ENCODE measurements at regions not wholly inside any gene's neighbourhood (a gene's known extent, or its start where the extent isn't known, plus 50 kb on each side); places are given as distances from the start of the nearest gene placed in this dataset.

DNA sequence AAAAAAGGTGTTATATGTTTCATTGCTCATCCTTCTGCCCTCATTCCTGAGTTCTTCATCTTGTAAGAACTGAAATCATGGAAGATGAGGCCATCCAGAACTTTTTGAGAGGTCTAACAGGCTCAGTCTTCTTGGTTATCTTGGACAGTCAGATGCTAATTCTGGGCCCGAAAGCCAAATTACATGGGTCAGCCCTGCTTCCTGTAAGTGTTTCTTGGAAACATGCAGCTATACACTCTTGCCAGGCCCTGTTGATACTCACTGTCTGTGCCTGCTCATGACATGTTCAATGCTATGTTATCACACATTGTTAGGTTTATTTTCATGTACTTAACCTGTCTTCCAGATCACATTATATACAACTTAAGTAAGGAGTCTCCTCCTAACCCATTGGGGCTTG, 542.5 kb downstream of the NUF2 start:
- intact Hi-C loops (cut with micrococcal nuclease; ENCODE audit: unreplicated experiment) = no loop called here
- TF ChIP-seq, protein P1, sequence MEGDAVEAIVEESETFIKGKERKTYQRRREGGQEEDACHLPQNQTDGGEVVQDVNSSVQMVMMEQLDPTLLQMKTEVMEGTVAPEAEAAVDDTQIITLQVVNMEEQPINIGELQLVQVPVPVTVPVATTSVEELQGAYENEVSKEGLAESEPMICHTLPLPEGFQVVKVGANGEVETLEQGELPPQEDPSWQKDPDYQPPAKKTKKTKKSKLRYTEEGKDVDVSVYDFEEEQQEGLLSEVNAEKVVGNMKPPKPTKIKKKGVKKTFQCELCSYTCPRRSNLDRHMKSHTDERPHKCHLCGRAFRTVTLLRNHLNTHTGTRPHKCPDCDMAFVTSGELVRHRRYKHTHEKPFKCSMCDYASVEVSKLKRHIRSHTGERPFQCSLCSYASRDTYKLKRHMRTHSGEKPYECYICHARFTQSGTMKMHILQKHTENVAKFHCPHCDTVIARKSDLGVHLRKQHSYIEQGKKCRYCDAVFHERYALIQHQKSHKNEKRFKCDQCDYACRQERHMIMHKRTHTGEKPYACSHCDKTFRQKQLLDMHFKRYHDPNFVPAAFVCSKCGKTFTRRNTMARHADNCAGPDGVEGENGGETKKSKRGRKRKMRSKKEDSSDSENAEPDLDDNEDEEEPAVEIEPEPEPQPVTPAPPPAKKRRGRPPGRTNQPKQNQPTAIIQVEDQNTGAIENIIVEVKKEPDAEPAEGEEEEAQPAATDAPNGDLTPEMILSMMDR (IDR thresholded peaks at IDR 0.05; ENCODE audit: insufficient read depth in 1 of 2, low read depth in 1 of 2, low read length in 1 of 2, severe bottlenecking in 1 of 2, unreplicated experiment in 1 of 2) = no peak
- POLR2A ChIA-PET = no interaction called here
- no peak overlapping the region for H3K27ac Mint-ChIP-seq (ENCODE audit: unreplicated experiment)
- H3K4me1 ChIP-seq = no peaks in the 10 kb centered on the region
- CTCF ChIA-PET = no interaction called here
- H3K36me3 ChIP-seq (ENCODE audit: control insufficient read depth, insufficient read depth, low read length) = no peaks in the 10 kb centered on the region
- H3K9me3 ChIP-seq = no peaks in the 10 kb centered on the region
- no TSS peak for BruUV-seq (replicated peaks)
- no peak for DNase-seq
- peaks cover 12% of the 10 kb centered on the region for H3K27me3 Mint-ChIP-seq (ENCODE audit: insufficient read depth, unreplicated experiment)
- no peaks in the 10 kb centered on the region for H3K27me3 ChIP-seq (replicated peaks; ENCODE audit: control insufficient read depth, insufficient read depth, low read length)
- no peak overlapping the region for H3K4me3 Mint-ChIP-seq (ENCODE audit: unreplicated experiment)
- no peaks in the 10 kb centered on the region for H3K36me3 Mint-ChIP-seq (ENCODE audit: insufficient read depth, unreplicated experiment)
- no peak overlapping the region for H3K4me3 ChIP-seq (ENCODE audit: low read depth, low read length)
- H3K9me3 Mint-ChIP-seq (ENCODE audit: unreplicated experiment) = no peaks in the 10 kb centered on the region
- H3K4me1 Mint-ChIP-seq (ENCODE audit: low read depth, unreplicated experiment) = no peaks in the 10 kb centered on the region

DNA sequence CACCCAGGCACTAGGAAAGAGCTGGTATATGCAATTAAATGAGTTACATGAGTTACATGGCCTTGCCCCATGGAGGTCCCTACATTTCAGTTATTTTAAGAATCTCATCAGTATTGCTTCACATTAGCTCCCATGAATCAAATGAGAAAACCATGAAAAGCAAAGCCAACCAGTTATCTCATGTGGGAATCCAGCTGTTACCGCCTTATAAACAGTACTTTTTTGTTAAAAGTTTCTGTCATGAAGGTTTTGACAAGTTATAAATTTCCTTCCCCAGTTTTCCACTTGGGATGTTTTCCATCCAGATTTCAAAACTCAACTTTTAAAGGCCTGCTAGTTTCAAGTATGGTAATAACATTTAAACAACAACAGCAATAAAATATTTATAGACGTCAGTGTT, 544.8 kb downstream of the NUF2 start:
- H3K27ac Mint-ChIP-seq (ENCODE audit: unreplicated experiment) = no peak overlapping the region
- no peak for DNase-seq
- TF ChIP-seq, protein P1 (IDR thresholded peaks at IDR 0.05; ENCODE audit: insufficient read depth in 1 of 2, low read depth in 1 of 2, low read length in 1 of 2, severe bottlenecking in 1 of 2, unreplicated experiment in 1 of 2) = no peak
- Histone ChIP-seq H3K4me1 (no peaks in the 10 kb centered on the region), H3K4me3 (ENCODE audit: low read depth, low read length) (no peak overlapping the region), H3K27me3 (replicated peaks; ENCODE audit: control insufficient read depth, insufficient read depth, low read length) (no peaks in the 10 kb centered on the region), H3K36me3 (ENCODE audit: control insufficient read depth, insufficient read depth, low read length) (no peaks in the 10 kb centered on the region), H3K9me3 (no peaks in the 10 kb centered on the region)
- no TSS peak for BruUV-seq (replicated peaks)
- H3K4me1 Mint-ChIP-seq (ENCODE audit: low read depth, unreplicated experiment) = no peaks in the 10 kb centered on the region
- H3K36me3 Mint-ChIP-seq (ENCODE audit: insufficient read depth, unreplicated experiment) = no peaks in the 10 kb centered on the region
- peaks cover 12% of the 10 kb centered on the region for H3K27me3 Mint-ChIP-seq (ENCODE audit: insufficient read depth, unreplicated experiment)
- no peaks in the 10 kb centered on the region for H3K9me3 Mint-ChIP-seq (ENCODE audit: unreplicated experiment)
- no peak overlapping the region for H3K4me3 Mint-ChIP-seq (ENCODE audit: unreplicated experiment)
- intact Hi-C loops (cut with micrococcal nuclease; ENCODE audit: unreplicated experiment) = no loop called here
- CTCF ChIA-PET = no interaction called here
- POLR2A ChIA-PET = no interaction called here

DNA sequence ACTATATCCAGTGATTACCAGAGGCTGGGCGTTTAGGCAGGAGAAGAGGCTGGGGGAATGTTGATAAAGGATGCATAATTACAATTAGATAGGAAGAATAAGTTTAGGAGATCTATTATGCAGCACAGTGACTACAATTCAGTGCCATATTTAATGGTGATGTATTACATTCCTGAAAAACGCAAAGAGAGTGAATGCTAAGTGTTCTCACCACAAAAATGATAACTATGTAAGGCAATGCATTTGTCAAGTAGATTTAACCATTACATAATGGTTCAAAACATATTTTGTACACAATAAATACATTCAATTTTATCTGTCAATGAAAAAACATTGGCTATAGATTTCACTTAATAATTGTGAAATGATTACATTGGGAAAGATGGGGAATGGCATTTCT, 548.9 kb downstream of the NUF2 start:
- Histone ChIP-seq H3K36me3 (ENCODE audit: control insufficient read depth, insufficient read depth, low read length) (no peaks in the 10 kb centered on the region), H3K4me3 (ENCODE audit: low read depth, low read length) (no peak overlapping the region), H3K4me1 (no peaks in the 10 kb centered on the region), H3K27me3 (replicated peaks; ENCODE audit: control insufficient read depth, insufficient read depth, low read length) (no peaks in the 10 kb centered on the region), H3K9me3 (no peaks in the 10 kb centered on the region)
- Mint-ChIP-seq H3K4me1 (ENCODE audit: low read depth, unreplicated experiment) (no peaks in the 10 kb centered on the region), H3K27me3 (ENCODE audit: insufficient read depth, unreplicated experiment) (peaks cover 2% of the 10 kb centered on the region), H3K27ac (ENCODE audit: unreplicated experiment) (no peak overlapping the region), H3K4me3 (ENCODE audit: unreplicated experiment) (no peak overlapping the region), H3K36me3 (ENCODE audit: insufficient read depth, unreplicated experiment) (no peaks in the 10 kb centered on the region), H3K9me3 (ENCODE audit: unreplicated experiment) (no peaks in the 10 kb centered on the region)
- CTCF ChIA-PET = no interaction called here
- POLR2A ChIA-PET = no interaction called here
- DNase-seq = no peak
- BruUV-seq (replicated peaks) = no TSS peak
- TF ChIP-seq, protein P1 (IDR thresholded peaks at IDR 0.05; ENCODE audit: insufficient read depth in 1 of 2, low read depth in 1 of 2, low read length in 1 of 2, severe bottlenecking in 1 of 2, unreplicated experiment in 1 of 2) = no peak
- intact Hi-C loops (cut with micrococcal nuclease; ENCODE audit: unreplicated experiment) = no loop called here
